SIG-M5 treated with dmso at 0.1 percent for 504 hours (cell line): ENCODE measurements at regions not wholly inside any gene's neighbourhood (a gene's known extent, or its start where the extent isn't known, plus 50 kb on each side); places are given as distances from the start of the nearest gene placed in this dataset.
"Not testable (repeated sequence)": the region's sequence is repeated elsewhere in the genome, so short reads cannot be mapped to it uniquely, and the experiment has no call there.

Experiments used
- DNase-seq: peaks from one replicate; lab custom pipeline; 2025; ENCODE audit not compliant: unreplicated experiment; lab: John Stamatoyannopoulos, UW

GRCh38 chr9:82433290-82433931 lies 444.8 kb downstream of the SPATA31D1 start:
- not testable (repeated sequence) for DNase-seq

- no peak for DNase-seq
Measured at GRCh38 chr9:82436475-82436874, 447.9 kb downstream of the SPATA31D1 start.

- DNase-seq, result not testable (repeated sequence)
Measured at GRCh38 chr9:82437183-82437582, 448.6 kb downstream of the SPATA31D1 start.

GRCh38 chr9:82438581-82438980 lies 450.0 kb downstream of the SPATA31D1 start:
- no peak for DNase-seq

- no peak for DNase-seq
Measured at GRCh38 chr9:82443312-82443711, 454.7 kb downstream of the SPATA31D1 start.

GRCh38 chr9:82445556-82445955 lies 457.0 kb downstream of the SPATA31D1 start:
- DNase-seq, result no peak

- no peak for DNase-seq
Measured at GRCh38 chr9:82447343-82447742, 458.8 kb downstream of the SPATA31D1 start.

GRCh38 chr9:82449986-82450385 lies 461.4 kb downstream of the SPATA31D1 start:
- DNase-seq, result no peak

- DNase-seq, result no peak
Measured at GRCh38 chr9:82454509-82455190, 466.1 kb downstream of the SPATA31D1 start.

- no peak for DNase-seq
Measured at GRCh38 chr9:82456642-82457041, 468.1 kb downstream of the SPATA31D1 start.

- no peak for DNase-seq
Measured at GRCh38 chr9:82457298-82457697, 468.7 kb downstream of the SPATA31D1 start.

- no peak for DNase-seq
Measured at GRCh38 chr9:82457891-82458290, 469.3 kb downstream of the SPATA31D1 start.

GRCh38 chr9:82458296-82458695 lies 469.7 kb downstream of the SPATA31D1 start:
- no peak for DNase-seq

GRCh38 chr9:82466616-82467260 lies 478.2 kb downstream of the SPATA31D1 start:
- DNase-seq, result no peak

GRCh38 chr9:82467436-82467835 lies 478.9 kb downstream of the SPATA31D1 start:
- DNase-seq, result no peak

- no peak for DNase-seq
Measured at GRCh38 chr9:82474235-82474634, 485.7 kb downstream of the SPATA31D1 start.

GRCh38 chr9:82475584-82476301 lies 487.2 kb downstream of the SPATA31D1 start:
- no peak for DNase-seq

- no peak for DNase-seq
Measured at GRCh38 chr9:82480921-82481320, 492.3 kb downstream of the SPATA31D1 start.

- DNase-seq, result no peak
Measured at GRCh38 chr9:82487935-82488312, 499.4 kb downstream of the SPATA31D1 start.

GRCh38 chr9:82488313-82489200 lies 500.0 kb downstream of the SPATA31D1 start:
- no peak for DNase-seq
